HCT116 (cell line): ENCODE measurements at regions not wholly inside any gene's neighbourhood (a gene's known extent, or its start where the extent isn't known, plus 50 kb on each side); places are given as distances from the start of the nearest gene placed in this dataset.

Source experiments
- ATAC-seq: fragments of 200-7000 bp; cut with Tn5 transposase; 2 replicates; pipeline ENCODE4 v1.9.1; 2020; ENCODE audit warnings: mild to moderate bottlenecking, moderate library complexity
- BruUV-seq: library from RNA; stranded (reverse); fragments of 400-500 nt; replicated peaks from 2 replicates; lab custom pipeline; 2021; lab: Mats Ljungman, UMichigan
- CTCF ChIA-PET: fragments of 300-600 bp; sonication (Branson Sonifier 250); formaldehyde crosslinking; loops from one replicate; lab custom pipeline; 2021; ENCODE audit warnings: antibody characterized with exemption; lab: Charles Lee
- POLR2A ChIA-PET: fragments of 300-600, 350-600 bp; sonication (Branson Sonifier 250); formaldehyde crosslinking; loops from one replicate; lab custom pipeline; 2021; ENCODE audit warnings: antibody characterized with exemption; lab: Charles Lee
- RAD21 ChIA-PET, 2 experiments: fragments of 300-600 bp; sonication (Branson Sonifier 250); formaldehyde crosslinking; loops; one replicate each; lab custom pipeline; 2023; ENCODE audit warnings: low total read pairs in 2 of 2; ENCODE audit not compliant: uncharacterized antibody in 2 of 2, unreplicated experiment in 2 of 2, low non-redundant PET in 1 of 2; lab: Charles Lee
- DNase-seq: peaks from one replicate; pipeline ENCODE4 v3.0.0-alpha.2; 2010; ENCODE audit warnings: low read depth, low spot score
- H2AFZ ChIP-seq: fragments of 200-600 bp; shearing (Covaris generic), sonication (generic); 2 replicates; pipeline ENCODE4 v1.6.1; 2017; ENCODE audit warnings: low read depth, mixed run types, mixed read lengths, antibody characterized with exemption, low read length; ENCODE audit not compliant: poor library complexity, severe bottlenecking
- H3K27ac ChIP-seq: 2 replicates; pipeline ENCODE4 v1.5.1; 2012; ENCODE audit warnings: low read depth, low read length
- H3K27me3 ChIP-seq: fragments of 200-600 bp; sonication (generic); 2 replicates; pipeline ENCODE4 v1.6.1; 2016; ENCODE audit warnings: mixed run types, low read length, mixed read lengths; ENCODE audit not compliant: insufficient read depth
- H3K36me3 ChIP-seq, 2 experiments: fragments of 200-500 bp in 1 of 2; fragments of 200-600 bp in 1 of 2; sonication (Bioruptor generic) in 1 of 2; sonication (generic) in 1 of 2; 2 replicates each; pipeline versions ENCODE4 v1.5.1 to v1.6.1; 2014 to 2016; ENCODE audit warnings: low read length in 2 of 2, inconsistent platforms in 1 of 2, mixed read lengths in 1 of 2, mixed run types in 1 of 2; ENCODE audit not compliant: insufficient read depth in 2 of 2, control insufficient read depth in 1 of 2
- H3K4me1 ChIP-seq, 2 experiments: fragments of 200-600 bp in 1 of 2; sonication (generic) in 1 of 2; 2 replicates each; pipeline versions ENCODE4 v1.5.1 to v1.6.1; 2012 to 2017; ENCODE audit warnings: low read length in 2 of 2, inconsistent platforms in 1 of 2, mild to moderate bottlenecking in 1 of 2, mixed read lengths in 1 of 2, mixed run types in 1 of 2, moderate library complexity in 1 of 2; ENCODE audit not compliant: insufficient read depth in 2 of 2, control insufficient read depth in 1 of 2
- H3K4me2 ChIP-seq: fragments of 200-600 bp; sonication (generic); 2 replicates; pipeline ENCODE4 v1.6.1; 2017; ENCODE audit warnings: mixed run types, low read length, mixed read lengths
- H3K4me3 ChIP-seq, 2 experiments: fragments of 200-600 bp in 1 of 2; sonication (generic) in 1 of 2; replicated peaks in 1 of 2; 2 replicates each; pipeline ENCODE4 v1.5.1; 2011 to 2016; ENCODE audit warnings: low read length in 2 of 2, control low read depth in 1 of 2, low read depth in 1 of 2, mild to moderate bottlenecking in 1 of 2, mixed read lengths in 1 of 2, mixed run types in 1 of 2
- H3K79me2 ChIP-seq: fragments of 200-600 bp; sonication (generic); 2 replicates; pipeline ENCODE4 v1.6.1; 2017; ENCODE audit warnings: mild to moderate bottlenecking, mixed run types, low read length, moderate library complexity, mixed read lengths; ENCODE audit not compliant: insufficient read depth
- H3K9ac ChIP-seq: fragments of 200-600 bp; sonication (generic); 2 replicates; pipeline ENCODE4 v1.6.1; 2016; ENCODE audit warnings: low read length, mixed read lengths
- H3K9me2 ChIP-seq: fragments of 200-600 bp; sonication (generic), shearing (Covaris generic); 2 replicates; pipeline ENCODE4 v1.6.1; 2017; ENCODE audit warnings: mixed run types, mild to moderate bottlenecking, moderate library complexity; ENCODE audit not compliant: insufficient read depth
- H3K9me3 ChIP-seq, 2 experiments: fragments of 200-500 bp in 1 of 2; fragments of 200-600 bp in 1 of 2; sonication (Bioruptor generic) in 1 of 2; sonication (generic) in 1 of 2; 2 replicates each; pipeline ENCODE4 v1.6.1; 2014 to 2017; ENCODE audit warnings: low read length in 2 of 2, mixed read lengths in 2 of 2, inconsistent platforms in 1 of 2, low read depth in 1 of 2, mild to moderate bottlenecking in 1 of 2, mixed run types in 1 of 2, moderate library complexity in 1 of 2; ENCODE audit not compliant: control insufficient read depth in 1 of 2, insufficient read depth in 1 of 2
- H4K20me1 ChIP-seq: fragments of 200-600 bp; sonication (generic), shearing (Covaris generic); 2 replicates; pipeline ENCODE4 v1.6.1; 2017; ENCODE audit warnings: mixed run types, mild to moderate bottlenecking, moderate library complexity; ENCODE audit not compliant: insufficient read depth
- ATF3 ChIP-seq: IDR thresholded peaks from 2 replicates; pipeline ENCODE4 v1.6.1; 2012
- EGR1 ChIP-seq: IDR thresholded peaks from 2 replicates; pipeline ENCODE4 v1.6.1; 2012; ENCODE audit warnings: low read depth
- FOSL1 ChIP-seq: IDR thresholded peaks from 2 replicates; pipeline ENCODE4 v1.6.1; 2012; ENCODE audit warnings: low read depth
- JUND ChIP-seq: IDR thresholded peaks from 2 replicates; pipeline ENCODE4 v1.6.1; 2012
- SP1 ChIP-seq: IDR thresholded peaks from 2 replicates; pipeline ENCODE4 v1.6.1; 2012; ENCODE audit warnings: low read depth
- TCF7L2 ChIP-seq: IDR thresholded peaks from 2 replicates; pipeline ENCODE4 v1.7.0; 2011; ENCODE audit warnings: borderline replicate concordance, inconsistent platforms; ENCODE audit not compliant: insufficient read depth, insufficient read length; ENCODE audit errors: extremely low read depth
- intact Hi-C: fragments of 100-400 bp; cut with micrococcal nuclease; formaldehyde crosslinking; loops from 2 replicates; pipeline ENCODE4 v1.10.0; 2022
- TF ChIP-seq, protein P1 (sequence below), 3 experiments: fragments of 200-600 bp in 1 of 3; sonication (generic) in 1 of 3; IDR thresholded peaks in 2 of 3; conservative IDR thresholded peaks in 1 of 3; 2 replicates each; pipeline ENCODE4 v1.5.1; 2012 to 2017; ENCODE audit warnings: low read depth in 2 of 3, low read length in 2 of 3, antibody characterized with exemption in 1 of 3, borderline replicate concordance in 1 of 3, control low read depth in 1 of 3, mild to moderate bottlenecking in 1 of 3, mixed read lengths in 1 of 3, mixed run types in 1 of 3, moderate library complexity in 1 of 3; ENCODE audit not compliant: insufficient read depth in 1 of 3
- TF ChIP-seq, protein P2 (sequence below): IDR thresholded peaks from 2 replicates; pipeline ENCODE4 v1.6.1; 2012; ENCODE audit warnings: low read depth

DNA sequence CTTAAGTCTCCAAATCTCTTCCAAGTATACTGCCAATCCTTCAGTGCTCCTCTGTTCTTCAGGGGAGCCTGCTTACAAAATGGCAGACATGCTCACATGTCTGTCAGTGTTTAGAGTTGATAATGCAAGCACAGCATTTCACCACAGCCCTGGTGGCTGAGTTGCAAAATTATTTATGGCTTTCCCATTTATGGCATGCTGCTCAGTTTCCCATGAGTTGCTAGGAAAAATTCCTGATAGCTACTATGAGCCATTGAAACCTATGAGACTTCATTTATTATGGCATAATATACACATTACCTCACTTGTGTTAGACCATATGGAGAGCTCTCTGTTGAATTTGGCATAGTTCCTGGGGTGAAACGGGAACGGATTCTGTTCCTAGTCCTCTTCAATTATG, 448.7 kb upstream of the TCF4 start:
- H3K36me3 ChIP-seq: no peaks in the 10 kb centered on the region
- no peak overlapping the region for H3K4me2 ChIP-seq
- H3K4me3 ChIP-seq: no peak overlapping the region
- no peaks in the 10 kb centered on the region for H3K79me2 ChIP-seq
- intact Hi-C loops: no loop called here
- H3K27me3 ChIP-seq: no peaks in the 10 kb centered on the region
- no peak for TF ChIP-seq ATF3
- TF ChIP-seq FOSL1: no peak
- TF ChIP-seq, protein P1, sequence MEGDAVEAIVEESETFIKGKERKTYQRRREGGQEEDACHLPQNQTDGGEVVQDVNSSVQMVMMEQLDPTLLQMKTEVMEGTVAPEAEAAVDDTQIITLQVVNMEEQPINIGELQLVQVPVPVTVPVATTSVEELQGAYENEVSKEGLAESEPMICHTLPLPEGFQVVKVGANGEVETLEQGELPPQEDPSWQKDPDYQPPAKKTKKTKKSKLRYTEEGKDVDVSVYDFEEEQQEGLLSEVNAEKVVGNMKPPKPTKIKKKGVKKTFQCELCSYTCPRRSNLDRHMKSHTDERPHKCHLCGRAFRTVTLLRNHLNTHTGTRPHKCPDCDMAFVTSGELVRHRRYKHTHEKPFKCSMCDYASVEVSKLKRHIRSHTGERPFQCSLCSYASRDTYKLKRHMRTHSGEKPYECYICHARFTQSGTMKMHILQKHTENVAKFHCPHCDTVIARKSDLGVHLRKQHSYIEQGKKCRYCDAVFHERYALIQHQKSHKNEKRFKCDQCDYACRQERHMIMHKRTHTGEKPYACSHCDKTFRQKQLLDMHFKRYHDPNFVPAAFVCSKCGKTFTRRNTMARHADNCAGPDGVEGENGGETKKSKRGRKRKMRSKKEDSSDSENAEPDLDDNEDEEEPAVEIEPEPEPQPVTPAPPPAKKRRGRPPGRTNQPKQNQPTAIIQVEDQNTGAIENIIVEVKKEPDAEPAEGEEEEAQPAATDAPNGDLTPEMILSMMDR (IDR thresholded peaks at IDR 0.05 in 2 of 3, conservative IDR thresholded peaks at IDR 0.05 in 1 of 3; ENCODE audit: borderline replicate concordance in 1 of 3, insufficient read depth in 1 of 3, low read depth in 2 of 3, low read length in 2 of 3): no peak
- TF ChIP-seq TCF7L2: no peak
- TF ChIP-seq, protein P2, sequence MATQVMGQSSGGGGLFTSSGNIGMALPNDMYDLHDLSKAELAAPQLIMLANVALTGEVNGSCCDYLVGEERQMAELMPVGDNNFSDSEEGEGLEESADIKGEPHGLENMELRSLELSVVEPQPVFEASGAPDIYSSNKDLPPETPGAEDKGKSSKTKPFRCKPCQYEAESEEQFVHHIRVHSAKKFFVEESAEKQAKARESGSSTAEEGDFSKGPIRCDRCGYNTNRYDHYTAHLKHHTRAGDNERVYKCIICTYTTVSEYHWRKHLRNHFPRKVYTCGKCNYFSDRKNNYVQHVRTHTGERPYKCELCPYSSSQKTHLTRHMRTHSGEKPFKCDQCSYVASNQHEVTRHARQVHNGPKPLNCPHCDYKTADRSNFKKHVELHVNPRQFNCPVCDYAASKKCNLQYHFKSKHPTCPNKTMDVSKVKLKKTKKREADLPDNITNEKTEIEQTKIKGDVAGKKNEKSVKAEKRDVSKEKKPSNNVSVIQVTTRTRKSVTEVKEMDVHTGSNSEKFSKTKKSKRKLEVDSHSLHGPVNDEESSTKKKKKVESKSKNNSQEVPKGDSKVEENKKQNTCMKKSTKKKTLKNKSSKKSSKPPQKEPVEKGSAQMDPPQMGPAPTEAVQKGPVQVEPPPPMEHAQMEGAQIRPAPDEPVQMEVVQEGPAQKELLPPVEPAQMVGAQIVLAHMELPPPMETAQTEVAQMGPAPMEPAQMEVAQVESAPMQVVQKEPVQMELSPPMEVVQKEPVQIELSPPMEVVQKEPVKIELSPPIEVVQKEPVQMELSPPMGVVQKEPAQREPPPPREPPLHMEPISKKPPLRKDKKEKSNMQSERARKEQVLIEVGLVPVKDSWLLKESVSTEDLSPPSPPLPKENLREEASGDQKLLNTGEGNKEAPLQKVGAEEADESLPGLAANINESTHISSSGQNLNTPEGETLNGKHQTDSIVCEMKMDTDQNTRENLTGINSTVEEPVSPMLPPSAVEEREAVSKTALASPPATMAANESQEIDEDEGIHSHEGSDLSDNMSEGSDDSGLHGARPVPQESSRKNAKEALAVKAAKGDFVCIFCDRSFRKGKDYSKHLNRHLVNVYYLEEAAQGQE: no peak
- no peak for TF ChIP-seq SP1
- TF ChIP-seq EGR1: no peak
- TF ChIP-seq JUND: no peak
- H2AFZ ChIP-seq: no peak overlapping the region
- CTCF ChIA-PET: no interaction called here
- ATAC-seq (no peak), DNase-seq (no peak)
- POLR2A ChIA-PET: no interaction called here
- no peak overlapping the region for H3K27ac ChIP-seq
- H3K9me3 ChIP-seq: no peaks in the 10 kb centered on the region; a peak in 1 of 4 replicates
- RAD21 ChIA-PET: no interaction called here
- H3K4me1 ChIP-seq: no peaks in the 10 kb centered on the region
- no peak overlapping the region for H3K9ac ChIP-seq
- BruUV-seq: no TSS peak
- no peaks in the 10 kb centered on the region for H4K20me1 ChIP-seq
- no peaks in the 10 kb centered on the region for H3K9me2 ChIP-seq
